Endodermal cell (in vitro differentiated cells): ENCODE measurements at regions not wholly inside any gene's neighbourhood (a gene's known extent, or its start where the extent isn't known, plus 50 kb on each side); places are given as distances from the start of the nearest gene placed in this dataset.

Source experiments
- DNase-seq: peaks from one replicate; pipeline ENCODE4 v3.0.0-alpha.2; 2017
- H3K27ac ChIP-seq: 2 replicates; pipeline ENCODE4 v1.5.1; 2013; ENCODE audit warnings: mild to moderate bottlenecking, low read depth, low read length, moderate library complexity
- H3K27me3 ChIP-seq: 2 replicates; pipeline ENCODE4 v1.6.1; 2013; ENCODE audit warnings: mild to moderate bottlenecking, low read length, moderate library complexity; ENCODE audit not compliant: insufficient read depth, control insufficient read depth, poor library complexity, severe bottlenecking
- H3K36me3 ChIP-seq: 2 replicates; pipeline ENCODE4 v1.7.0; 2013; ENCODE audit warnings: mild to moderate bottlenecking, low read length, moderate library complexity; ENCODE audit not compliant: control insufficient read depth, insufficient read depth
- H3K4me1 ChIP-seq: one replicate; pipeline ENCODE4 v1.7.0; 2013; ENCODE audit warnings: low read length; ENCODE audit not compliant: control insufficient read depth, insufficient read depth
- H3K4me3 ChIP-seq: 2 replicates; pipeline ENCODE4 v1.5.1; 2013; ENCODE audit warnings: mild to moderate bottlenecking, low read length, moderate library complexity
- H3K9ac ChIP-seq: 2 replicates; pipeline ENCODE4 v1.6.1; 2013; ENCODE audit warnings: mild to moderate bottlenecking, low read length, moderate library complexity; ENCODE audit not compliant: poor library complexity, severe bottlenecking; ENCODE audit errors: extremely low read depth
- H3K9me3 ChIP-seq: 2 replicates; pipeline ENCODE4 v1.6.1; 2013; ENCODE audit warnings: mild to moderate bottlenecking, low read length, moderate library complexity; ENCODE audit not compliant: control insufficient read depth
- H3K27ac Mint-ChIP-seq: 2 replicates; pipeline ENCODE4 v1.8.0; 2020; ENCODE audit warnings: mixed read lengths
- H3K27me3 Mint-ChIP-seq: 2 replicates; pipeline ENCODE4 v1.8.0; 2021; ENCODE audit warnings: mild to moderate bottlenecking, mixed read lengths; ENCODE audit not compliant: insufficient read depth
- H3K36me3 Mint-ChIP-seq: 2 replicates; pipeline ENCODE4 v1.8.0; 2020; ENCODE audit warnings: low read depth, mixed read lengths
- H3K4me1 Mint-ChIP-seq: 2 replicates; pipeline ENCODE4 v1.8.0; 2020; ENCODE audit warnings: mixed read lengths
- H3K4me3 Mint-ChIP-seq: 2 replicates; pipeline ENCODE4 v1.8.0; 2020; ENCODE audit warnings: mild to moderate bottlenecking, moderate library complexity, mixed read lengths
- H3K9me3 Mint-ChIP-seq: 2 replicates; pipeline ENCODE4 v1.8.0; 2020; ENCODE audit warnings: mild to moderate bottlenecking, mixed read lengths
- WGBS, 2 experiments: methylation state at CpG; one replicate each; pipeline versions ENCODE4 v1.1.5 to v1.1.7; 2013; ENCODE audit warnings: missing lambda C conversion rate in 2 of 2, mixed read lengths in 1 of 2; ENCODE audit not compliant: insufficient coverage in 1 of 2, insufficient read length in 1 of 2; 5-methylcytosine and 5-hydroxymethylcytosine counted together
- TF ChIP-seq, protein P1 (sequence below): fragments of 200-600 bp; sonication (generic); conservative IDR thresholded peaks from 2 replicates; pipeline ENCODE4 v1.5.0; 2021; ENCODE audit warnings: antibody characterized with exemption, mild to moderate bottlenecking

DNA sequence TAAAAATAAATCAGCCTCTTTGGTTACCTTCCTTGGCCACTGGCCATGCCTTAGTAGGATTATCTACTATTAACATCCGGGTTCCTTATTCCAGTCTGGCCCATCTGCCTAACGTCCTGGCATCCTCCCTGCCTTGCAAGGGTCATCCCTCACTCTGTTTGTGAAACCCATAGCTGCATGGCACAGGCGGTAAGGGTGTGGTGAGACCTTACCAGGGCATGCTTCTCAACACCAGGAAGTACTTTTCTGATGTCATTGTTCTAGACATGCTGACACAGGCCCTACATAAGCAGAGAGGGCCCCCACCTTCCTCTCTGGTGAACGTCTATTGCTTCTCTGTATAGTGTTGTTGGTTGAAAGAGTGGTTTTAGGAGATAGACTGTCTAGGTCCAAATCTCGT lies 296.8 kb upstream of the SPRED2 start:
- DNase-seq: no peak
- Mint-ChIP-seq H3K27ac (no peak overlapping the region), H3K27me3 (peaks cover 14% of the 10 kb centered on the region), H3K36me3 (no peaks in the 10 kb centered on the region), H3K9me3 (peaks cover 6% of the 10 kb centered on the region), H3K4me1 (no peaks in the 10 kb centered on the region), H3K4me3 (no peak overlapping the region)
- Histone ChIP-seq H3K9ac (no peak overlapping the region), H3K4me1 (no peaks in the 10 kb centered on the region), H3K4me3 (no peak overlapping the region), H3K36me3 (no peaks in the 10 kb centered on the region), H3K9me3 (peaks cover 4% of the 10 kb centered on the region), H3K27me3 (no peaks in the 10 kb centered on the region), H3K27ac (no peak overlapping the region)
- TF ChIP-seq, protein P1, sequence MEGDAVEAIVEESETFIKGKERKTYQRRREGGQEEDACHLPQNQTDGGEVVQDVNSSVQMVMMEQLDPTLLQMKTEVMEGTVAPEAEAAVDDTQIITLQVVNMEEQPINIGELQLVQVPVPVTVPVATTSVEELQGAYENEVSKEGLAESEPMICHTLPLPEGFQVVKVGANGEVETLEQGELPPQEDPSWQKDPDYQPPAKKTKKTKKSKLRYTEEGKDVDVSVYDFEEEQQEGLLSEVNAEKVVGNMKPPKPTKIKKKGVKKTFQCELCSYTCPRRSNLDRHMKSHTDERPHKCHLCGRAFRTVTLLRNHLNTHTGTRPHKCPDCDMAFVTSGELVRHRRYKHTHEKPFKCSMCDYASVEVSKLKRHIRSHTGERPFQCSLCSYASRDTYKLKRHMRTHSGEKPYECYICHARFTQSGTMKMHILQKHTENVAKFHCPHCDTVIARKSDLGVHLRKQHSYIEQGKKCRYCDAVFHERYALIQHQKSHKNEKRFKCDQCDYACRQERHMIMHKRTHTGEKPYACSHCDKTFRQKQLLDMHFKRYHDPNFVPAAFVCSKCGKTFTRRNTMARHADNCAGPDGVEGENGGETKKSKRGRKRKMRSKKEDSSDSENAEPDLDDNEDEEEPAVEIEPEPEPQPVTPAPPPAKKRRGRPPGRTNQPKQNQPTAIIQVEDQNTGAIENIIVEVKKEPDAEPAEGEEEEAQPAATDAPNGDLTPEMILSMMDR: no peak
- 67 to 68% methylated on average over 3 to 5 of the region's 5 CpGs for WGBS, 2 experiments

DNA sequence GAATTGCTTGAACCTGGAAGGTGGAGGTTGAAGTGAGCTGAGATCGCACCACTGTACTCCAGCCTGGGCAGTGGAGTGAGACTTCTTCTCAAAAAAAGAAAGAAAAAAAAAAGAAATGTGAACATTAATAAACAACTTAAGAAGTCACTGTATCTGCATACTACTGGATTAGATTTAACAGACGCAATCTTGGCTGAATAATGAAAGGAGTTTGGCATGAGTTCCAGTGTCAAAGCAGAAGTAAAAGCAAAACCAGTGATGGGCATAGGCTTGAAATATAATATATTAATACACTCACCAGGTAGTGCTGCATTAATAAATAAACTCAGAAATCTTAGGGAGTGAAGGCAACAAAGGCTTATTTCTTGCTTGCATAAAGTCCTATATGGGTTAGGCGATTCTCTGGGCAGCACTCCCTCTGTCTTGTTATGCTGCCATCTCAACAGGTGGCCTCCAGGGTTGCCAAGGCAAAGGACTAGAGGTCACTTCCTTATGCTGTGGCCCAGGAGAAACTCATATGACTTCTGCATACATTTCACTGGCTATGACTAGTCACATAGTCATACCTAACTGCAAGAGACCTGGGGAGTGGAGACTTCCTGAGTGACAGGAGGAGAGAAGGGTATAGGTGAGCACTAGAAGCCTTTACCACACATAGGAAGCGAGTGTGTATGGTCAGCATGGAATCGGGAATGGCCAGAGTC lies 296.2 kb upstream of the SPRED2 start:
- no peak overlapping the region for H3K4me3 ChIP-seq
- H3K27me3 Mint-ChIP-seq: peaks cover 15% of the 10 kb centered on the region
- 94 to 100% methylated on average over 1 to 4 of the region's 5 CpGs for WGBS, 2 experiments

DNA sequence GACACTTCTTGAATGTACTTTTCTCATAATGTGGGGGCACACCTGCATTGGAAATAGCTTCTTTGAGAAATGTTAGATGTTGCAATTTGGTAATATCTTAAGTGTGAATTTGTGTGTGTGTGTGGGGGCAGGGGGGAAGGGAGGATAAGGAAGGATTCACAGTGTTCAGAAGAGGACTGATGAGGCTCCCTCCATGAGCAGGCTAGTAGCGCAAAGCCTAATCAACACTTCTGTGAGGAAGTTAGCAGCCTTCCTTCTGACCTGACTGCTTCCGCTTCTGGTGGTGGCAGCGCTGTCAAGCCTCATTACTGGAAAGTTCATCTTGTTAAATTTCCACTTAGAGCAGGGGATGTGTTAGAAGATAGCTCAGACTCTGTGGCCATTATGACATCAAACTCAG lies 295.4 kb upstream of the SPRED2 start:
- Mint-ChIP-seq H3K36me3 (no peaks in the 10 kb centered on the region), H3K4me3 (no peak overlapping the region), H3K27me3 (peaks cover 15% of the 10 kb centered on the region), H3K9me3 (peaks cover 6% of the 10 kb centered on the region), H3K4me1 (peaks cover 6% of the 10 kb centered on the region), H3K27ac (no peak overlapping the region)
- Histone ChIP-seq H3K9me3 (peaks cover 4% of the 10 kb centered on the region), H3K36me3 (no peaks in the 10 kb centered on the region), H3K4me3 (no peak overlapping the region), H3K4me1 (no peaks in the 10 kb centered on the region), H3K27me3 (no peaks in the 10 kb centered on the region), H3K27ac (no peak overlapping the region), H3K9ac (no peak overlapping the region)
- no peak for DNase-seq
- TF ChIP-seq, protein P1: no peak
- WGBS, 2 experiments: 91 to 98% methylated on average over 3 of the region's 3 CpGs

More for the DNA sequence above, 296.2 kb upstream of the SPRED2 start:
- TF ChIP-seq, protein P1: no peak
- H3K4me1 Mint-ChIP-seq: no peaks in the 10 kb centered on the region
- no peak overlapping the region for H3K27ac ChIP-seq
- DNase-seq: no peak
- H3K4me3 Mint-ChIP-seq: no peak overlapping the region
- H3K27me3 ChIP-seq: no peaks in the 10 kb centered on the region
- no peaks in the 10 kb centered on the region for H3K36me3 ChIP-seq
- no peak overlapping the region for H3K27ac Mint-ChIP-seq
- H3K9me3 Mint-ChIP-seq: peaks cover 6% of the 10 kb centered on the region
- H3K9ac ChIP-seq: no peak overlapping the region
- no peaks in the 10 kb centered on the region for H3K36me3 Mint-ChIP-seq
- H3K4me1 ChIP-seq: no peaks in the 10 kb centered on the region
- peaks cover 4% of the 10 kb centered on the region for H3K9me3 ChIP-seq
